GOT3 (cell line): ENCODE measurements at regions not wholly inside any gene's neighbourhood (a gene's known extent, or its start where the extent isn't known, plus 50 kb on each side); places are given as distances from the start of the nearest gene placed in this dataset.

Experiments used
- DNase-seq: peaks from one replicate; lab custom pipeline; 2025; ENCODE audit warnings: mixed read lengths; lab: John Stamatoyannopoulos, UW

- DNase-seq = no peak
These were observed 438.5 kb downstream of the LRIG3 start for GRCh38 chr12:58481811-58482210.

- DNase-seq = no peak
These were observed 433.0 kb downstream of the LRIG3 start for GRCh38 chr12:58487255-58487654.

GRCh38 chr12:58487678-58488161, 432.6 kb downstream of the LRIG3 start:
- no peak for DNase-seq

GRCh38 chr12:58489394-58489793, 430.9 kb downstream of the LRIG3 start:
- no peak for DNase-seq

GRCh38 chr12:58491306-58491705, 429.0 kb downstream of the LRIG3 start:
- DNase-seq = no peak

- DNase-seq = no peak
These were observed 423.7 kb downstream of the LRIG3 start for GRCh38 chr12:58496411-58497190.

- no peak for DNase-seq
These were observed 419.9 kb downstream of the LRIG3 start for GRCh38 chr12:58500399-58500798.

- DNase-seq = no peak
These were observed 418.1 kb downstream of the LRIG3 start for GRCh38 chr12:58502226-58502625.

- no peak for DNase-seq
These were observed 417.5 kb downstream of the LRIG3 start for GRCh38 chr12:58502841-58503240.

- DNase-seq = no peak
These were observed 416.6 kb downstream of the LRIG3 start for GRCh38 chr12:58503731-58504130.

GRCh38 chr12:58504143-58504938, 416.0 kb downstream of the LRIG3 start:
- no peak for DNase-seq

- no peak for DNase-seq
These were observed 411.0 kb downstream of the LRIG3 start for GRCh38 chr12:58509116-58509885.

GRCh38 chr12:58513301-58513834, 406.9 kb downstream of the LRIG3 start:
- DNase-seq = no peak

GRCh38 chr12:58513852-58514251, 406.5 kb downstream of the LRIG3 start:
- DNase-seq = no peak

GRCh38 chr12:58519839-58520238, 400.5 kb downstream of the LRIG3 start:
- DNase-seq = no peak

- DNase-seq = no peak
These were observed 399.2 kb downstream of the LRIG3 start for GRCh38 chr12:58521152-58521551.

GRCh38 chr12:58521796-58522195, 398.5 kb downstream of the LRIG3 start:
- DNase-seq = no peak

GRCh38 chr12:58523360-58523759, 396.9 kb downstream of the LRIG3 start:
- no peak for DNase-seq

- no peak for DNase-seq
These were observed 392.0 kb downstream of the LRIG3 start for GRCh38 chr12:58528271-58528670.

- no peak for DNase-seq
These were observed 391.1 kb downstream of the LRIG3 start for GRCh38 chr12:58529114-58529665.

- no peak for DNase-seq
These were observed 390.2 kb downstream of the LRIG3 start for GRCh38 chr12:58529897-58530741.
